GM12873 (cell line): ENCODE measurements at regions not wholly inside any gene's neighbourhood (a gene's known extent, or its start where the extent isn't known, plus 50 kb on each side); places are given as distances from the start of the nearest gene placed in this dataset.
A peak's percentile ranks its signal among the peaks of the same experiment; 100 is the strongest.

Experiments used
- CTCF ChIP-seq: IDR thresholded peaks from 2 replicates; pipeline ENCODE4 v1.5.1; 2012; ENCODE audit warnings: low read depth, mild to moderate bottlenecking, moderate library complexity, low read length, control low read depth; ENCODE audit not compliant: insufficient read depth; ENCODE audit errors: missing control alignments

- no peak for TF ChIP-seq CTCF
Observed at GRCh38 chr2:41775366-41776025, 272.3 kb upstream of the PKDCC start.

GRCh38 chr2:41779888-41780287, 267.9 kb upstream of the PKDCC start:
- no peak for TF ChIP-seq CTCF

- TF ChIP-seq CTCF, result peak; percentile 65
Observed at GRCh38 chr2:41782306-41783158, 265.3 kb upstream of the PKDCC start.

- no peak for TF ChIP-seq CTCF
Observed at GRCh38 chr2:41784496-41784895, 263.3 kb upstream of the PKDCC start.

- no peak for TF ChIP-seq CTCF
Observed at GRCh38 chr2:41785251-41786022, 262.4 kb upstream of the PKDCC start.

- TF ChIP-seq CTCF, result no peak
Observed at GRCh38 chr2:41791523-41791922, 256.3 kb upstream of the PKDCC start.

- TF ChIP-seq CTCF, result no peak
Observed at GRCh38 chr2:41803361-41803760, 244.5 kb upstream of the PKDCC start.
